ENCODE measurements at regions not wholly inside any gene's neighbourhood (a gene's known extent, or its start where the extent isn't known, plus 50 kb on each side); places are given as distances from the start of the nearest gene placed in this dataset.

DNA sequence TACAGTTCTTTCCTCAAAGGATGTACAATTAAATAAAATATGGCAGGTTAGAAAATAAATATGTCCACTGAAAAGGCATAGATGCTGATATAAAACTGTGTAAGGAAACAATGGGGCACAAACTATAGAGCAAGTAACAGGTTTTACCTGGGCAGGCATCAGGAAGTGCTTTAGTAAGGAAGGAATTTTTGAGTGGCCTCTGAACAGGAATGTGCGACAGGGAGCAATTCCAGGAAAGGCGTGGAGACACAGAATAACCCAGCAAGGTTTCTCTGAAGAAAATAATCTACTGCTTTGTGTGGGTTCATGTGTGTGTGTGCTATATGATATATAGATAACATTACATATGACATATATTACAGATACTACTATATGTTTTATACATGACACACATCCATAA is 128.4 kb downstream of the RGS21 start:
- no peak for TF ChIP-seq CTCF (IDR thresholded peaks at IDR 0.05; ENCODE audit: poor library complexity, severe bottlenecking)
- no peak for TF ChIP-seq POLR2AphosphoS5 (IDR thresholded peaks at IDR 0.05)
- TF ChIP-seq EP300 (conservative IDR thresholded peaks at IDR 0.05; ENCODE audit: poor library complexity, severe bottlenecking): no peak
- no peak for TF ChIP-seq EZH2 (IDR thresholded peaks at IDR 0.05; ENCODE audit: borderline replicate concordance, insufficient read depth, low read length, poor library complexity, severe bottlenecking)
- TF ChIP-seq, protein P1, sequence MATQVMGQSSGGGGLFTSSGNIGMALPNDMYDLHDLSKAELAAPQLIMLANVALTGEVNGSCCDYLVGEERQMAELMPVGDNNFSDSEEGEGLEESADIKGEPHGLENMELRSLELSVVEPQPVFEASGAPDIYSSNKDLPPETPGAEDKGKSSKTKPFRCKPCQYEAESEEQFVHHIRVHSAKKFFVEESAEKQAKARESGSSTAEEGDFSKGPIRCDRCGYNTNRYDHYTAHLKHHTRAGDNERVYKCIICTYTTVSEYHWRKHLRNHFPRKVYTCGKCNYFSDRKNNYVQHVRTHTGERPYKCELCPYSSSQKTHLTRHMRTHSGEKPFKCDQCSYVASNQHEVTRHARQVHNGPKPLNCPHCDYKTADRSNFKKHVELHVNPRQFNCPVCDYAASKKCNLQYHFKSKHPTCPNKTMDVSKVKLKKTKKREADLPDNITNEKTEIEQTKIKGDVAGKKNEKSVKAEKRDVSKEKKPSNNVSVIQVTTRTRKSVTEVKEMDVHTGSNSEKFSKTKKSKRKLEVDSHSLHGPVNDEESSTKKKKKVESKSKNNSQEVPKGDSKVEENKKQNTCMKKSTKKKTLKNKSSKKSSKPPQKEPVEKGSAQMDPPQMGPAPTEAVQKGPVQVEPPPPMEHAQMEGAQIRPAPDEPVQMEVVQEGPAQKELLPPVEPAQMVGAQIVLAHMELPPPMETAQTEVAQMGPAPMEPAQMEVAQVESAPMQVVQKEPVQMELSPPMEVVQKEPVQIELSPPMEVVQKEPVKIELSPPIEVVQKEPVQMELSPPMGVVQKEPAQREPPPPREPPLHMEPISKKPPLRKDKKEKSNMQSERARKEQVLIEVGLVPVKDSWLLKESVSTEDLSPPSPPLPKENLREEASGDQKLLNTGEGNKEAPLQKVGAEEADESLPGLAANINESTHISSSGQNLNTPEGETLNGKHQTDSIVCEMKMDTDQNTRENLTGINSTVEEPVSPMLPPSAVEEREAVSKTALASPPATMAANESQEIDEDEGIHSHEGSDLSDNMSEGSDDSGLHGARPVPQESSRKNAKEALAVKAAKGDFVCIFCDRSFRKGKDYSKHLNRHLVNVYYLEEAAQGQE (IDR thresholded peaks at IDR 0.05; ENCODE audit: borderline replicate concordance): peak; percentile 71
- no peak for TF ChIP-seq RAD21 (conservative IDR thresholded peaks at IDR 0.05)
- no peak for TF ChIP-seq TAF1 (IDR thresholded peaks at IDR 0.05; ENCODE audit: low read depth)
- TF ChIP-seq SMC3 (conservative IDR thresholded peaks at IDR 0.05; ENCODE audit: poor library complexity): no peak
